ENCODE measurements at regions not wholly inside any gene's neighbourhood (a gene's known extent, or its start where the extent isn't known, plus 50 kb on each side); places are given as distances from the start of the nearest gene placed in this dataset.
"Not testable (repeated sequence)": the region's sequence is repeated elsewhere in the genome, so short reads cannot be mapped to it uniquely, and the experiment has no call there.

GRCh38 chr9:129542741-129543140 is 78.2 kb downstream of the C9orf50 start:
- no peaks in the 10 kb centered on the region for H3K4me1 ChIP-seq (ENCODE audit: insufficient read depth, low read length)
- 83% methylated on average over 4 of the region's 4 CpGs for WGBS
- H3K4me3 ChIP-seq (ENCODE audit: low read length): no peak overlapping the region
- no peak overlapping the region for H3K9ac ChIP-seq (ENCODE audit: low read depth, low read length)
- H3K27me3 ChIP-seq (ENCODE audit: insufficient read depth, low read length): no peaks in the 10 kb centered on the region
- peaks cover 8% of the 10 kb centered on the region; the same call in 1 of the 2 replicates for H3K9me3 ChIP-seq (ENCODE audit: insufficient read depth, low read depth, low read length)
- no peak overlapping the region for H3K27ac ChIP-seq (ENCODE audit: low read depth, low read length)
- H3K36me3 ChIP-seq (ENCODE audit: insufficient read depth, low read length): no peaks in the 10 kb centered on the region

GRCh38 chr9:129541270-129541669 is 79.6 kb downstream of the C9orf50 start:
- peaks cover 8% of the 10 kb centered on the region; the same call in 1 of the 2 replicates for H3K9me3 ChIP-seq (ENCODE audit: insufficient read depth, low read depth, low read length)
- no peak overlapping the region for H3K9ac ChIP-seq (ENCODE audit: low read depth, low read length)
- H3K36me3 ChIP-seq (ENCODE audit: insufficient read depth, low read length): no peaks in the 10 kb centered on the region
- H3K4me1 ChIP-seq (ENCODE audit: insufficient read depth, low read length): no peaks in the 10 kb centered on the region
- H3K27me3 ChIP-seq (ENCODE audit: insufficient read depth, low read length): no peaks in the 10 kb centered on the region
- 86% methylated on average over 2 of the region's 2 CpGs for WGBS
- no peak overlapping the region for H3K4me3 ChIP-seq (ENCODE audit: low read length)
- no peak overlapping the region for H3K27ac ChIP-seq (ENCODE audit: low read depth, low read length)

GRCh38 chr9:129539446-129539845 is 81.5 kb downstream of the C9orf50 start:
- Histone ChIP-seq H3K27me3 (ENCODE audit: insufficient read depth, low read length) (no peaks in the 10 kb centered on the region), H3K27ac (ENCODE audit: low read depth, low read length) (no peak overlapping the region), H3K36me3 (ENCODE audit: insufficient read depth, low read length) (no peaks in the 10 kb centered on the region), H3K9ac (ENCODE audit: low read depth, low read length) (no peak overlapping the region), H3K9me3 (ENCODE audit: insufficient read depth, low read depth, low read length) (peaks cover 8% of the 10 kb centered on the region; the same call in 1 of the 2 replicates), H3K4me1 (ENCODE audit: insufficient read depth, low read length) (no peaks in the 10 kb centered on the region), H3K4me3 (ENCODE audit: low read length) (no peak overlapping the region)
- WGBS: 96% methylated on average over 4 of the region's 4 CpGs

DNA sequence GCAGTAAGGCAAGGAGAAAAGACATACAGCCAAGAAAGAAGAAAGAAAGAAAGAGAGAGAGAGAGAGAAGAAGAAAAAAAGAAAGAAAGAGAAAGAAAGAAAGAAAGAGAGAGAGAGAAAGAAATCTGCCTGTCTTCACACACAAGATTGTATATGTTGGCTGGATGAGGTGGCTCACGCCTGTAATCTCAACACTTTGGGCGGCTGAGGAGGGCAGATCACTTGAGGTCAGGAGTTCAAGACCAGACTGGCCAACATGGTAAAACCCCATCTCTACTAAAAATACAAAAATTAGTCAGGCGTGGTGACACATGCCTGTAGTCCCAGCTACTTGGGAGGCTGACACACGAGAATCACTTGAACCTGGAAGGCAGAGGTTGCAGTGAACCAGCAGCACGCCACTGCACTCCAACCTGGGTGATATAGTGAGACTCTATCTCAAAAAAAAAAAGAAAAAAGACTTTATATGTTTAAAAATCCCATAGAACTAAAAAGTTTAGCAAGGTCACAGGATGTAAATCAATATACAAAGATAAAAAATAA is 89.0 kb downstream of the C9orf50 start:
- 95% methylated on average over 5 of the region's 5 CpGs for WGBS
- not testable (repeated sequence) for H3K4me1 ChIP-seq (ENCODE audit: insufficient read depth, low read length); H3K9ac ChIP-seq (ENCODE audit: low read depth, low read length); H3K27ac ChIP-seq (ENCODE audit: low read depth, low read length); H3K9me3 ChIP-seq (ENCODE audit: insufficient read depth, low read depth, low read length); H3K4me3 ChIP-seq (ENCODE audit: low read length); H3K36me3 ChIP-seq (ENCODE audit: insufficient read depth, low read length); H3K27me3 ChIP-seq (ENCODE audit: insufficient read depth, low read length)

GRCh38 chr9:129527955-129528354 is 92.9 kb downstream of the C9orf50 start:
- WGBS: 95% methylated on average over 1 of the region's 1 CpG
- H3K36me3 ChIP-seq (ENCODE audit: insufficient read depth, low read length); H3K9ac ChIP-seq (ENCODE audit: low read depth, low read length): not testable (repeated sequence)

GRCh38 chr9:129525656-129526196 is 95.2 kb downstream of the C9orf50 start:
- Histone ChIP-seq H3K4me3 (ENCODE audit: low read length) (no peak overlapping the region), H3K9me3 (ENCODE audit: insufficient read depth, low read depth, low read length) (0 out of 2 replicates have a peak, but pooled peaks cover 6% of the 10 kb centered on the region), H3K27ac (ENCODE audit: low read depth, low read length) (no peak overlapping the region), H3K4me1 (ENCODE audit: insufficient read depth, low read length) (peaks cover 5% of the 10 kb centered on the region; the same call in 1 of the 2 replicates), H3K9ac (ENCODE audit: low read depth, low read length) (no peak overlapping the region), H3K36me3 (ENCODE audit: insufficient read depth, low read length) (no peaks in the 10 kb centered on the region), H3K27me3 (ENCODE audit: insufficient read depth, low read length) (no peaks in the 10 kb centered on the region)
- WGBS: 93% methylated on average over 3 of the region's 3 CpGs

More at GRCh38 chr9:129527955-129528354, 92.9 kb downstream of the C9orf50 start:
- not testable (repeated sequence) for H3K27me3 ChIP-seq (ENCODE audit: insufficient read depth, low read length); H3K4me3 ChIP-seq (ENCODE audit: low read length); H3K27ac ChIP-seq (ENCODE audit: low read depth, low read length); H3K4me1 ChIP-seq (ENCODE audit: insufficient read depth, low read length); H3K9me3 ChIP-seq (ENCODE audit: insufficient read depth, low read depth, low read length)

GRCh38 chr9:129524582-129525270 is 96.2 kb downstream of the C9orf50 start:
- 75% methylated on average over 17 of the region's 17 CpGs for WGBS
- H3K27me3 ChIP-seq (ENCODE audit: insufficient read depth, low read length): no peaks in the 10 kb centered on the region
- H3K4me1 ChIP-seq (ENCODE audit: insufficient read depth, low read length): peaks cover 6% of the 10 kb centered on the region; the same call in 1 of the 2 replicates
- no peak overlapping the region for H3K27ac ChIP-seq (ENCODE audit: low read depth, low read length)
- H3K9me3 ChIP-seq (ENCODE audit: insufficient read depth, low read depth, low read length): 0 out of 2 replicates have a peak, but pooled peaks cover 6% of the 10 kb centered on the region
- H3K36me3 ChIP-seq (ENCODE audit: insufficient read depth, low read length): no peaks in the 10 kb centered on the region
- no peak overlapping the region for H3K4me3 ChIP-seq (ENCODE audit: low read length)
- H3K9ac ChIP-seq (ENCODE audit: low read depth, low read length): no peak overlapping the region

DNA sequence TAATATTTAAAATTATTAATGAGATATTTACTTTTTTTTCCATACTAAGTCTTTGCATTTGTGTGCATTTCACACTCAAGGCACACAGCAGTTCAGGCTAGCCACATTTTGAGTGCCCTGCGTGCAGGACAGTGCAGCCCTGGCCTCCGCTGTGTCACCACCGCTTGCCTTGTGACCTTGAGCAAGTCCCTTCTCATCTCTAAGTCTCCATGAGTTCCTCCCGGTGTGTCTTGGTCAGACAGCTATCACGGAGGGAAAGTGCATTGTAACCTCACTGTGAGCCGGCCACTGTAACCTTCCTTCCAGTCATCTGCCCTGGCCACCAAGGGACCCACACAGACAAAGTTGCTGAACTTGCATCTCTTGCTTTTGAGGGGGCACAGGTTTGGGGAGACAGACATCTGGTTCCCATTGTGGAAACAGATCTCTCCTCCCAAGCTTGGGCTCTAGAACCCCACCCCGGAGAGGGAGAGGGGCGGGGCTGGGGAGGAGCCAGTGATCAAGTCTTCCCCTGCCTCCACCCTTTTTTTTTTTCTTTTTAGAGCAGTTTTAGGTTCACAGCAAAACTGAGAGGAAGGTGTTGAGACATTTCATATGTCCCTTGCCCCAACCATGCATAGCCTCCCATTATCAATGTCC is 96.8 kb downstream of the C9orf50 start:
- H3K9me3 ChIP-seq (ENCODE audit: insufficient read depth, low read depth, low read length): 0 out of 2 replicates have a peak, but pooled peaks cover 6% of the 10 kb centered on the region
- no peak overlapping the region for H3K27ac ChIP-seq (ENCODE audit: low read depth, low read length)
- H3K4me1 ChIP-seq (ENCODE audit: insufficient read depth, low read length): peaks cover 6% of the 10 kb centered on the region; the same call in 1 of the 2 replicates
- no peak overlapping the region for H3K9ac ChIP-seq (ENCODE audit: low read depth, low read length)
- no peaks in the 10 kb centered on the region for H3K27me3 ChIP-seq (ENCODE audit: insufficient read depth, low read length)
- WGBS: 70% methylated on average over 7 of the region's 8 CpGs
- no peak overlapping the region for H3K4me3 ChIP-seq (ENCODE audit: low read length)
- H3K36me3 ChIP-seq (ENCODE audit: insufficient read depth, low read length): no peaks in the 10 kb centered on the region

DNA sequence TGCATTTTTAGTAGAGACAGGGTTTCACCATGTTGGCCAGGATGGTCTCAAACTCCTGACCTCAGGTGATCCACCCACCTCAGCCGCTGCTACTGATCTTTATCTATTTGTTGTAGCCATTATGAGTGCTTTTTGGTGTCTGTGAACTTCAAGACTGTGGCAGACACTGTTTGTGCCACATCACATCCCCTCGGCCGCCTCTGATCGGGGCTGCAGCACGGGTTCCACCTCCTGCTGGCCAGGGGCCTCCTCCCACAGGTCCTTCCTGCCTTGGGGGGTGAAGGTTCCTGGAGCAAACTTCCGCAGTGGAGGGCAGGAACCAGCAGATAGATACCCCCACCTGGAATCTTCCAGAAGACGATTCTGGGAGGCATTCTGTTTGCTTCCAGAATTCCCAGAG is 98.5 kb downstream of the C9orf50 start:
- no peaks in the 10 kb centered on the region for H3K27me3 ChIP-seq (ENCODE audit: insufficient read depth, low read length)
- H3K4me3 ChIP-seq (ENCODE audit: low read length): no peak overlapping the region
- no peaks in the 10 kb centered on the region for H3K36me3 ChIP-seq (ENCODE audit: insufficient read depth, low read length)
- WGBS: 80% methylated on average over 7 of the region's 7 CpGs
- no peak overlapping the region for H3K27ac ChIP-seq (ENCODE audit: low read depth, low read length)
- no peaks in the 10 kb centered on the region for H3K9me3 ChIP-seq (ENCODE audit: insufficient read depth, low read depth, low read length)
- H3K4me1 ChIP-seq (ENCODE audit: insufficient read depth, low read length): peaks cover 6% of the 10 kb centered on the region; the same call in 1 of the 2 replicates
- H3K9ac ChIP-seq (ENCODE audit: low read depth, low read length): no peak overlapping the region

DNA sequence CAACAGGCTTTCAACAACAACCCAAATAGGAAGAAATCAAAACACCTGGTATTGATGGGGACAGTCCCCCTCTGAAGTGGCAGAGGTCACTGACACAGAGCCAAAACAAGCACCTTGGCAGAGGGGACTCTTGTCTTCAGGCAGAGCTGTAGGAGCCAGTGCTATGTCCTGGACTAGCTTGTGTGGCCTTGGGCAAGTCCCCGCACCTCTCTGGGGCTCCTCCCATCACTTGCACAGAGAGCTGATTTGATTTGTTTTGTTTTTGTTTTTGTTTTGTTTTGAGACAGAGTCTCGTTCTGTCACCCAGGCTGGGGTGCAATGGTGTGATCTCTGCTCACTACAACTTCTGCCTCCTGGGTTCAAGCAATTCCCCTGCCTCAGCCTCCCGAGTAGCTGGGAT is 100.8 kb downstream of the C9orf50 start:
- Histone ChIP-seq H3K36me3 (ENCODE audit: insufficient read depth, low read length) (no peaks in the 10 kb centered on the region), H3K27me3 (ENCODE audit: insufficient read depth, low read length) (no peaks in the 10 kb centered on the region), H3K4me3 (ENCODE audit: low read length) (no peak overlapping the region), H3K9me3 (ENCODE audit: insufficient read depth, low read depth, low read length) (peaks cover 4% of the 10 kb centered on the region), H3K9ac (ENCODE audit: low read depth, low read length) (no peak overlapping the region), H3K27ac (ENCODE audit: low read depth, low read length) (no peak overlapping the region), H3K4me1 (ENCODE audit: insufficient read depth, low read length) (peaks cover 6% of the 10 kb centered on the region; the same call in 1 of the 2 replicates)
- 89% methylated on average over 3 of the region's 3 CpGs for WGBS

GRCh38 chr9:129518074-129518473 is 102.8 kb downstream of the C9orf50 start:
- H3K9ac ChIP-seq (ENCODE audit: low read depth, low read length): no peak overlapping the region
- H3K27ac ChIP-seq (ENCODE audit: low read depth, low read length): no peak overlapping the region
- peaks cover 6% of the 10 kb centered on the region; the same call in 1 of the 2 replicates for H3K4me1 ChIP-seq (ENCODE audit: insufficient read depth, low read length)
- no peaks in the 10 kb centered on the region for H3K36me3 ChIP-seq (ENCODE audit: insufficient read depth, low read length)
- H3K9me3 ChIP-seq (ENCODE audit: insufficient read depth, low read depth, low read length): peaks cover 24% of the 10 kb centered on the region
- H3K27me3 ChIP-seq (ENCODE audit: insufficient read depth, low read length): no peaks in the 10 kb centered on the region
- no peak overlapping the region for H3K4me3 ChIP-seq (ENCODE audit: low read length)
